Chondrocyte (in vitro differentiated cells): ENCODE measurements at regions not wholly inside any gene's neighbourhood (a gene's known extent, or its start where the extent isn't known, plus 50 kb on each side); places are given as distances from the start of the nearest gene placed in this dataset.

ENCODE experiments used
- DNase-seq: peaks from one replicate; pipeline ENCODE4 v3.0.0; 2021; ENCODE audit warnings: mixed read lengths, low spot score
- H3K27ac Mint-ChIP-seq: one replicate; pipeline ENCODE4 v1.8.0; 2021; ENCODE audit warnings: mild to moderate bottlenecking, moderate library complexity, mixed read lengths; ENCODE audit not compliant: unreplicated experiment
- H3K27me3 Mint-ChIP-seq: 2 replicates; pipeline ENCODE4 v1.8.0; 2021; ENCODE audit warnings: low read depth, mixed read lengths
- H3K36me3 Mint-ChIP-seq: 2 replicates; pipeline ENCODE4 v1.8.0; 2021; ENCODE audit warnings: low read depth, mixed read lengths
- H3K4me1 Mint-ChIP-seq: 2 replicates; pipeline ENCODE4 v1.8.0; 2021; ENCODE audit warnings: low read depth, mild to moderate bottlenecking, mixed read lengths
- H3K4me3 Mint-ChIP-seq: one replicate; pipeline ENCODE4 v1.8.0; 2021; ENCODE audit warnings: mild to moderate bottlenecking, moderate library complexity, mixed read lengths; ENCODE audit not compliant: unreplicated experiment
- H3K9me3 Mint-ChIP-seq: 2 replicates; pipeline ENCODE4 v1.8.0; 2021; ENCODE audit warnings: low read depth, mixed read lengths
- CTCF ChIP-seq: fragments of 200-600 bp; sonication (generic); IDR thresholded peaks from 2 replicates; pipeline ENCODE4 v1.5.0; 2021; ENCODE audit warnings: antibody characterized with exemption, mild to moderate bottlenecking, moderate library complexity

GRCh38 chr4:56238251-56238650, 149.0 kb downstream of the AASDH start:
- no peaks in the 10 kb centered on the region for H3K4me1 Mint-ChIP-seq
- H3K36me3 Mint-ChIP-seq, result no peaks in the 10 kb centered on the region
- H3K27me3 Mint-ChIP-seq, result no peaks in the 10 kb centered on the region

GRCh38 chr4:56235725-56236124, 151.6 kb downstream of the AASDH start:
- peaks cover 3% of the 10 kb centered on the region for H3K36me3 Mint-ChIP-seq
- H3K27ac Mint-ChIP-seq, result no peak overlapping the region
- no peak for TF ChIP-seq CTCF
- H3K4me3 Mint-ChIP-seq, result no peak overlapping the region
- peaks cover 8% of the 10 kb centered on the region for H3K9me3 Mint-ChIP-seq
- no peak for DNase-seq
- H3K4me1 Mint-ChIP-seq, result no peaks in the 10 kb centered on the region
- H3K27me3 Mint-ChIP-seq, result no peaks in the 10 kb centered on the region

More at GRCh38 chr4:56238251-56238650, 149.0 kb downstream of the AASDH start:
- no peak for TF ChIP-seq CTCF
- Mint-ChIP-seq H3K9me3 (no peaks in the 10 kb centered on the region), H3K4me3 (no peak overlapping the region), H3K27ac (no peak overlapping the region)
- DNase-seq, result no peak

DNA sequence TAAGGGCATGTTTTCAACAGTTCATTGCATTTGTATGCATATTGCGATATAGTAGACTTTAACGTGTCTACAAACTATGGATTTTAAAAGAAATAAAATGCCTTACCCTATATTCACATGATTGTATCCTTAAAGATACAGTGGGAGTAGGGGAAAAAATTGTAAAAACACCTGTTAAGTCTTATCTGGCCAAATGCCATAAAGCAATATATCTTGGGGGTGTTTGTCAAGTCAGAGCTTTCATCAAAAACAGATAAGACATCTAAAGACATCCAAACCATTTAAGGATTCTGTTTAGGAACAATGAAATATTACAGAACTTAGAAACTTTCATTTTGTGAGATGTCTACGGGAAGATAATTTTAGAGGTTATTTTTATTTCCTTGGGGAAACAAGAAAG, 152.3 kb downstream of the AASDH start:
- H3K4me3 Mint-ChIP-seq, result no peak overlapping the region
- no peaks in the 10 kb centered on the region for H3K4me1 Mint-ChIP-seq
- H3K36me3 Mint-ChIP-seq, result peaks cover 3% of the 10 kb centered on the region
- no peaks in the 10 kb centered on the region for H3K27me3 Mint-ChIP-seq
- DNase-seq, result no peak
- H3K27ac Mint-ChIP-seq, result no peak overlapping the region
- no peak for TF ChIP-seq CTCF
- H3K9me3 Mint-ChIP-seq, result peaks cover 8% of the 10 kb centered on the region

DNA sequence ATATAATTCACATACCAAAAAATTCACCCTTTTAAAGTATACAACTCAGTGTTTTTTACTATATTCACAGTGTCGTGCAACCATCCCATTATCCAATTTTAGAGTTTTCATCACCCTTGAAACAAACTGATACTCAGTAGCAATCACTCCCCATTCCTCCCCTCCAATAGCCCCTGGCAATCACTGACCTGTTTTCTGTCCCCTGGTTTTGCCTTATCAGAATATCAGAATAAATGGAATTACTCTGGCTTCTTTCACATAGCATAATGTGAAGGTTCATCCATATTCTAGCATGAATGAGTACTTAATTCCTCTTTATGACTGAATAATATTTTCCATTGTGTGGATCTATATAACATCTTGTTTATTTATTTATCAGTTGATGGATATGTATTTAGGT, 153.2 kb downstream of the AASDH start:
- no peak overlapping the region for H3K4me3 Mint-ChIP-seq
- peaks cover 3% of the 10 kb centered on the region for H3K36me3 Mint-ChIP-seq
- no peaks in the 10 kb centered on the region for H3K4me1 Mint-ChIP-seq
- no peak overlapping the region for H3K27ac Mint-ChIP-seq
- DNase-seq, result no peak
- no peaks in the 10 kb centered on the region for H3K27me3 Mint-ChIP-seq
- peaks cover 8% of the 10 kb centered on the region for H3K9me3 Mint-ChIP-seq
- no peak for TF ChIP-seq CTCF

- Mint-ChIP-seq H3K4me3 (no peak overlapping the region), H3K4me1 (no peaks in the 10 kb centered on the region), H3K27ac (no peak overlapping the region), H3K27me3 (no peaks in the 10 kb centered on the region), H3K36me3 (peaks cover 3% of the 10 kb centered on the region), H3K9me3 (peaks cover 8% of the 10 kb centered on the region)
- no peak for TF ChIP-seq CTCF
- no peak for DNase-seq
Measured at GRCh38 chr4:56231410-56231809, 155.9 kb downstream of the AASDH start.
